Pulmonary artery endothelial cell (primary cell): ENCODE measurements at regions not wholly inside any gene's neighbourhood (a gene's known extent, or its start where the extent isn't known, plus 50 kb on each side); places are given as distances from the start of the nearest gene placed in this dataset.

ENCODE experiments used
- DNase-seq: peaks from one replicate; pipeline ENCODE4 v3.0.0-alpha.2; 2011; ENCODE audit warnings: low read depth, low spot score

GRCh38 chr13:85492283-85492682, 306.9 kb downstream of the SLITRK6 start:
- DNase-seq = no peak

- no peak for DNase-seq
Measured at GRCh38 chr13:85486663-85487062, 312.6 kb downstream of the SLITRK6 start.

- no peak for DNase-seq
Measured at GRCh38 chr13:85473144-85473543, 326.1 kb downstream of the SLITRK6 start.

- no peak for DNase-seq
Measured at GRCh38 chr13:85469320-85469719, 329.9 kb downstream of the SLITRK6 start.

GRCh38 chr13:85462792-85463425, 336.3 kb downstream of the SLITRK6 start:
- no peak for DNase-seq

GRCh38 chr13:85461621-85462020, 337.6 kb downstream of the SLITRK6 start:
- no peak for DNase-seq

- no peak for DNase-seq
Measured at GRCh38 chr13:85445534-85445933, 353.7 kb downstream of the SLITRK6 start.

- no peak for DNase-seq
Measured at GRCh38 chr13:85441975-85442374, 357.2 kb downstream of the SLITRK6 start.

- no peak for DNase-seq
Measured at GRCh38 chr13:85441364-85441763, 357.9 kb downstream of the SLITRK6 start.

- DNase-seq = no peak
Measured at GRCh38 chr13:85436029-85436428, 363.2 kb downstream of the SLITRK6 start.

- DNase-seq = no peak
Measured at GRCh38 chr13:85434927-85435326, 364.3 kb downstream of the SLITRK6 start.

GRCh38 chr13:85432881-85433280, 366.3 kb downstream of the SLITRK6 start:
- no peak for DNase-seq

GRCh38 chr13:85431720-85432119, 367.5 kb downstream of the SLITRK6 start:
- DNase-seq = no peak

GRCh38 chr13:85430216-85430794, 368.9 kb downstream of the SLITRK6 start:
- DNase-seq = no peak

GRCh38 chr13:85427416-85427815, 371.8 kb downstream of the SLITRK6 start:
- DNase-seq = no peak

GRCh38 chr13:85420136-85420535, 379.1 kb downstream of the SLITRK6 start:
- no peak for DNase-seq

- no peak for DNase-seq
Measured at GRCh38 chr13:85419611-85420010, 379.6 kb downstream of the SLITRK6 start.

- DNase-seq = no peak
Measured at GRCh38 chr13:85417807-85418206, 381.4 kb downstream of the SLITRK6 start.

- no peak for DNase-seq
Measured at GRCh38 chr13:85413664-85414063, 385.6 kb downstream of the SLITRK6 start.

GRCh38 chr13:85412448-85412847, 386.8 kb downstream of the SLITRK6 start:
- no peak for DNase-seq

- DNase-seq = no peak
Measured at GRCh38 chr13:85411591-85411990, 387.6 kb downstream of the SLITRK6 start.

- no peak for DNase-seq
Measured at GRCh38 chr13:85408415-85408814, 390.8 kb downstream of the SLITRK6 start.

GRCh38 chr13:85406269-85406975, 392.8 kb downstream of the SLITRK6 start:
- no peak for DNase-seq
